ENCODE measurements at regions not wholly inside any gene's neighbourhood (a gene's known extent, or its start where the extent isn't known, plus 50 kb on each side); places are given as distances from the start of the nearest gene placed in this dataset.
"Not testable (repeated sequence)": the region's sequence is repeated elsewhere in the genome, so short reads cannot be mapped to it uniquely, and the experiment has no call there.

GRCh38 chrX:102849396-102849795 lies 87.7 kb upstream of the RAB40AL start:
- no peak overlapping the region for H3K4me3 ChIP-seq (ENCODE audit: low read depth, low read length)
- DNase-seq (ENCODE audit: low read depth) = no peak
- TF ChIP-seq CTCF (IDR thresholded peaks at IDR 0.05; ENCODE audit: insufficient read depth, low read depth, low read length, missing control alignments) = no peak

- H3K4me3 ChIP-seq (ENCODE audit: low read depth, low read length); DNase-seq (ENCODE audit: low read depth): not testable (repeated sequence)
Observed at GRCh38 chrX:102858826-102859549, 78.1 kb upstream of the RAB40AL start.

GRCh38 chrX:102859550-102859871 lies 77.6 kb upstream of the RAB40AL start:
- TF ChIP-seq CTCF (IDR thresholded peaks at IDR 0.05; ENCODE audit: insufficient read depth, low read depth, low read length, missing control alignments) = no peak
- H3K4me3 ChIP-seq (ENCODE audit: low read depth, low read length) = no peak overlapping the region
- no peak for DNase-seq (ENCODE audit: low read depth)

GRCh38 chrX:102860235-102860634 lies 76.8 kb upstream of the RAB40AL start:
- H3K4me3 ChIP-seq (ENCODE audit: low read depth, low read length) = no peak overlapping the region
- no peak for DNase-seq (ENCODE audit: low read depth)
- TF ChIP-seq CTCF (IDR thresholded peaks at IDR 0.05; ENCODE audit: insufficient read depth, low read depth, low read length, missing control alignments) = no peak

GRCh38 chrX:102863735-102864134 lies 73.3 kb upstream of the RAB40AL start:
- peak; percentile 76 for DNase-seq (ENCODE audit: low read depth)
- H3K4me3 ChIP-seq (ENCODE audit: low read depth, low read length) = no peak overlapping the region
- peak; percentile 75 for TF ChIP-seq CTCF (IDR thresholded peaks at IDR 0.05; ENCODE audit: insufficient read depth, low read depth, low read length, missing control alignments)

GRCh38 chrX:102866981-102867656 lies 70.0 kb upstream of the RAB40AL start:
- no peak for DNase-seq (ENCODE audit: low read depth)
- H3K4me3 ChIP-seq (ENCODE audit: low read depth, low read length) = no peak overlapping the region
- no peak for TF ChIP-seq CTCF (IDR thresholded peaks at IDR 0.05; ENCODE audit: insufficient read depth, low read depth, low read length, missing control alignments)

- H3K4me3 ChIP-seq (ENCODE audit: low read depth, low read length) = no peak overlapping the region
- no peak for TF ChIP-seq CTCF (IDR thresholded peaks at IDR 0.05; ENCODE audit: insufficient read depth, low read depth, low read length, missing control alignments)
- DNase-seq (ENCODE audit: low read depth) = no peak
Observed at GRCh38 chrX:102883491-102883890, 53.6 kb upstream of the RAB40AL start.

Measured in GM12865 (cell line).